Kidney capillary endothelial cell (primary cell): ENCODE measurements at regions not wholly inside any gene's neighbourhood (a gene's known extent, or its start where the extent isn't known, plus 50 kb on each side); places are given as distances from the start of the nearest gene placed in this dataset.

ENCODE experiments used
- DNase-seq: peaks from one replicate; pipeline ENCODE4 v3.0.0-alpha.2; 2018; ENCODE audit warnings: low spot score

DNA sequence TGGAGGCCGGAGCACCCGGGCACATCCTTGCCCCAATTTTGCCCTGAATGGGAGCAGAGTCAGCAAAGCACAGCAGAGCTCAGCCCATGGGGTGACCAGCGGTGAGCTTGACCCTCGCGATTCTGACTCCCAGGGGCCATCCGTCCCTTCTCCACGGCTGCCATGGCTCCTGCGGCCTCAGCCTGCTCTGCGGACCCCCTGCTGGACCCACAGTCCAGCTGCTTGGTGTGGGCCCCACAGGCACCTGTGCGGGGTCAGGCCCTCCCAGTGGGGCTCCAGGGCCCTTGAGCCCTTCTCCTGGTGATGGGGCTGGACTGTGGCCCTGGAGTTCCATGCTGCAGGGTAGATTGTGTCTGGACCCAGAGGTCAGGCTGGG, 144.2 kb downstream of the ENGASE start:
- no peak for DNase-seq

DNA sequence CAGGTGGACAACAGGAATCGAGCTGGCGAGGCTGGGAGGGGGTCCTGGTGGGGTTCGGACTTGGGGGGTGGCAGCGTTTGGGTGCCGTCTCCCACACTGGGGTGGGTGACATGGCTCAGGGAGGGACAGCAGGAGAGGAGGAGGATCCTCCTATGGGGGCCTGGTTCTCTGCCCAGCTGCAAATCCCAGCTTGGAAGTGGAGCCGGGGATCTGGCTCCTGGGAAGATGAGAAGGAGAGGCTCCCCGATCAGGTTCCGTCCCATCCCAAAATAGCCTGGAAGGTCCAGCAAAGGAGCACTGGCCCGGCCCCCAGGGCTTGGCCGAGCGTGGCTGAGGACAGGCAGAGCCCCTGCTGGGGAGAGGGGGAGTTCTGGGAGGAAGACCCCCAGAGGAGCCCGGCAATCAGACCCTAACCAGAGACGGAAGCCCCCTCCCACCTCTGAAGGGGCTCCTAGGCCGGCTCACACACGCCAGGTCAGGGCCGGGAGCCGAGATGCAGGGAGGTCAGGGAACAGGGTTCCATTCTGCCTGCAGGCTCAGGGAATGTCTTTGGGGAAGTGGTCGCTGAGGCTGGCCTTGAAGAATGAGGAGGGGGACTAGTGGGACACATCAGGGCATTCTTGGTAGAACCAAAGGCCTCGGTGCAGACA, 143.7 kb downstream of the ENGASE start:
- DNase-seq, result no peak

DNA sequence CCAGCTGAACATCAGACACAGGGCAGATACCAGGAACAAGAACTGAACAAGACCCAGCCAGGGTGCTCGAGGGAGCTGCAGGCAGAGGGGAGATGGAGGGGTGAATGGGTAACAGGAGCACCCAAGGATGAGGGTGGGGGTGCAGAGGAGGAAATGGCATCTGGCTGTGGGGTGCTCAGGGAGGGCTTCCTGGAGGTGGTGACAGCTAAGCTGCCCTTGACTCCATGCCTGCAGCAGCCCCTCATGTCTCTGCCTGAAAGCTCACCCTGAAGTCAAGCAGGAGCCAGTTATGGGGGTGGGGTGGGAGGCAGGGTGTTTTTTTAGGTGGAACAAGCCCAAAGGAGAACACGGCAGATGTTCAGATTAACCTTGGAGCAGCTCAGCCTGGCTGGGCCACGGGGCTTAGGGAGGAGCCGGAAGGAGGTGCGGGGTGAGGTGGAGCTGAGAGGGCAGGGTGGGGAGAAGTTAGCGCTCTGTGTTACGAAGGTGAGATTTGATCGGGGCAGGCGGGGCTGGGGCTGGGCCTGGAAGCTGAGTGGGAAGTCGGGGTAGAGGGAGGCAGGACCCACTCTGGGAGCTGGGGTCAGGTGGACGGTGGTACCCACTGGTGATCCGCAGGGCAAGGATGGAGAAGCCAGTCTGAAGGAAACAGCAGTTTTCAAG, 143.0 kb downstream of the ENGASE start:
- no peak for DNase-seq

DNA sequence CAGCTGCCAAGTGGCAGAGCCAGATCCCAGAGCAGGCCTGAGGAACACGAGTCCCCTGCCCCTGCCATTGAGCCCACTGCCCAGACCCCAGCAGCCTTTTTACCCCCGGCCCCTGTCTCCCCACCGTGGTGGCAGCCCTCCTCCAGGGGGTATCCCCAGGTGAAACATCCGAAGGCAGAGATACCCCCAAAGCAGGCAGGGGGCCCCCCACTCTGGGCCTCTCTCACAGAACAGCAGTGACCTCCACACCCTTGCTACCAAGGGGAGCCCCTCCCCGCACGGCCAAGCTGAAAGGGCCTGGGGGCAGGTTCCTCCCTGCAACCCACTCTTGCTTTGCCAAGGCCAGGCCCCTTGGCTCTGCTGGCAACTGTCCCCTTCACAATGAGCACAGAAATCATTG, 142.2 kb downstream of the ENGASE start:
- DNase-seq, result no peak

DNA sequence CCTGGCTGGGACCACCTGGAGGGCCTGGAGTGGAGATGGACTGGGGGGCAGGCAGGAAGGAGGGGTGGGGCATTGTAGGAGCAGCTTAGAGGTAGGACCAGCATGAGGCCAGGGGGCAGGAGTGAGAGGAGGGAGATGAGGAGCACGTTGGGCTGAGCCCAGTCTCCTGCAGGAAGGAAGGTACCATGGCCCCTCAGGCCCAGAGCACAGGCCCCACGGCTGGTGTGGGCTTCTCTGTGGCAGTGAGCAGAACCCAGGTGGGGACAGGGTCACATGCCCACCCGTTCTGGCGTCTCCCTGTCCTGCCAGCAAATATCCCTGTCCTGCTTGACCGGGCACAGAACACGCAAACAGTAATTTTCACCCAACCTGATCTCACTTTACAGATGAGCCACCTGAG, 141.8 kb downstream of the ENGASE start:
- DNase-seq, result no peak

DNA sequence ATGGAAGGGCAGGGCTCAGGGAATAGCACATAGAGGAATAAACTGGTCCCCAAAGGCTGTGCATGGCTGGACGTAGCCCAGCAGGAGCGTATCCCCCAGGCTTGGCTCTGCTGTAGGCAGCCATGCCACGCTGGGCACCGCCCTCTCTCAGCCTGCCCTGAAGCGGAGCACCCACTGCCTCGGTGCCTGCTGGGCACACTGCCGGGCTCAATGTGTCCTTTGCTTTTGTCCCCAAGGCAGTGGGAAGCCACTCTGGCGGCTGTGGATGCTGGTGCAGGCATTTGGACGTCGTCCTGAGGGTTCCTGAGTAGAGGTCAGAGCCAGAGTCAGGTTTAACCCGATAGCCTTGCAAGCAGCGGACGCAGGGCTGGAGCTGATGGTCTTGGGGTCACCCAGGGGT, 141.0 kb downstream of the ENGASE start:
- no peak for DNase-seq

DNA sequence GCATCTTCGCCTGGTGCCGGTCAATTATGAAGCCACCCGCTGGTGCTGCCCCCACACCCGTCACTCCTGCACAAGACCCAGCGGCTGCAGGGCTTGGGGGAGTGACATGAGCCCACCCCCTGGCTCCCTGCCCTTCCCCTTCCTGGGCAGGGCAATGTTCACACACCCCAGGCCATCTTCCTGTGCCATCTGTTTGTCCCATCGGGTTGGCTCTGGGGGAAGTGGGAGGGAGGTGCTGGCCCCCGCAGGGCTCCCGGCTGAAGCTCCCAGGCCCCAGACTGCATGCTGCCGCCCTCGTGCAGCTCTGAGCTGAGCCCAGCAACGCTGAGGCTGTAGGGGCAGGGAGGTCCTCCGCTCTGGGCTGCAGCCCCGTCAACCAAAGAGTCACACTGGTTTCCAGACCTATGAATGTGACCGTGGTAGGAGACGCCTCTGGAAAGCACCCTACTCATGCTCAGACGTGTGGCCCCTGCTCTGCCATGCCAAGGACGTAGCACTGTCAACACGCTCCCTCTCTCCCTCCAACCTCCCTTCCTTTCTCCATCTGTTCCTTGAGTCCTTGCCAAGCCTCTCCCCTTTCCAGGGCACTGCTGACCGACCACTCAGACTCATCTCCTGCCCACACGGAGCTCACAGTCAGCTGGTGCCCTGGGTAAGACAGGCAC, 140.4 kb downstream of the ENGASE start:
- no peak for DNase-seq

DNA sequence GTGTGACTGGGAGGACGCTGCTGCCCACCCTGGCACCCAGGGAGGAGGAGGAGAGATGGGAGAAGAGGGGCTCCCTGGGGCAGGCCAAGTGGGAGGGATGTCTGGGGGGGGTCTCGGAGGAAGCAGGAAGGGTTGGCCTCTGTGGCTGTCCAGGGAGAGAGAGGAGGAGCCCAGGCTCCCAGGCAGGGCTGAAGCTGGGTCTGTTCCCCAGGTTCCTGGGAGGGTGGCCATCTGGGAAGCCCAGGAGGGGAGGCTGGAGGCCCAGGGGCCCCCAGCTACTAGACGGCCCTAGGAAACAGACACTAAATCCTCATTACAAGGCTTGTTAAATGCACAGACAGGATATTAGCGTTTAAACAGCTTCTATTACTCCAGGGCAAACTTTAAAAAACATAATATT, 139.8 kb downstream of the ENGASE start:
- no peak for DNase-seq

DNA sequence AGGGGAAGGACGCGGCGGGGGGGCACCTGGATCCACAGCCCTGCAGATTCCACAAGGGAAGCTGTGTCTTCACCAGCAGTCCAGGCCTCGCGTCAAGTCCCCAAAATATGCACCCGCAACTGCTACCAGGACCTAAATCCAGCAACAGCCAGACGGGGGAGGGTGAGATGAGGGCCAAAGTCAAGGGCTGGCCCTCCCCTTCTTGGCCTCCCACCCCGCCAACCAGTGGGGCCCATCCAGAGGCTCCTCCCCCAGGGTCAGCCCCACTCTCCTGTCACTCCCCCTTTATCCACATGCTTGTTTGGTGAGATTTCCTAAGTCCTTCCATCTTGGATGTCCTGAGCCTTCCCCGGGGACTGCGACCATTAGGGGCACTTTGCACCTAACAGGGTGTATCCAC, 138.7 kb downstream of the ENGASE start:
- DNase-seq, result no peak

DNA sequence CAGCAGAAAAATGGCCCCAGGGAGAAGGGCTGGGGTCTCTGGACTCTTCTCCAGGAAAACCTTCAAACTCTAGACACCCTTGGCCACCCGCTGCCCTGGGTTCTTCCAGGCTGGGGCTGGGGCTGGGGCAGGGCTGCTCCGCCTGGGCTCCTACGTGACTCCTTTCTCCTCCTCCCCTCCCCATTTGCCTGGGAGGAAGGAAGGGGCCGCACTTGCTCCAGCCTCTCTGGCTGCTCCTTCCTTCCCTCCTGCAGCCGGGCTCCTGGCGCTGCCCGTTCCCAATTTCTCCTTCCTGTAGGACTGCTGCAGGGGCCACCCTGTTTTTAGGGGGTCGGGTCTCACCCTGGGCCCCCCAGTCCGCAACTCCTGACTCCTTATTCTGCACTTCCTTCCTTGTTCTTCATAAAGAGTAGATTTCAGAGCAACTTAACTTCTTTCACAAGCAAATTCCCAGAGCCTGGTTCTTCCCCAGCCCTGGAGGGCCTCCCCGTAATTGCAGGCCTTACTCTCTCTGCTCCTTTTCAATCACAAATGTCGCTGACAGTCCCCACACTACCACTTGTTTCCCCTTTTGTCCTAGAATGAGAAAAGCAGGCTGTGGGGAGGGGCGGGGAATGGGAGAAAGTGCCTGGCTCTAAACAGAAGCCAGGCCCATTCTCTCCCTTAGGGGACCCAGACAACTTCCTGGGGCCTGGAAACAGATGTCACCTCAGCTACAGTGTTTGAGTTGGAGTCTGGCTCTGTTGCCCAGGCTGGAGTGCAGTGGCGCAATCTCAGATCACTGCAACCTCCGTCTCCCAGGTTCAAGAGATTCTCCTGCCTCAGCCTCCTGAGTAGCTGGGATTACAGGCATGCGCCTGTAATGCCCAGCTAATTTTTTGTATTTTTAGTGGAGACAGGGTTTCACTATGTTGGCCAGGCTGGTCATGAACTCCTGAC, 137.8 kb downstream of the ENGASE start:
- DNase-seq, result no peak

DNA sequence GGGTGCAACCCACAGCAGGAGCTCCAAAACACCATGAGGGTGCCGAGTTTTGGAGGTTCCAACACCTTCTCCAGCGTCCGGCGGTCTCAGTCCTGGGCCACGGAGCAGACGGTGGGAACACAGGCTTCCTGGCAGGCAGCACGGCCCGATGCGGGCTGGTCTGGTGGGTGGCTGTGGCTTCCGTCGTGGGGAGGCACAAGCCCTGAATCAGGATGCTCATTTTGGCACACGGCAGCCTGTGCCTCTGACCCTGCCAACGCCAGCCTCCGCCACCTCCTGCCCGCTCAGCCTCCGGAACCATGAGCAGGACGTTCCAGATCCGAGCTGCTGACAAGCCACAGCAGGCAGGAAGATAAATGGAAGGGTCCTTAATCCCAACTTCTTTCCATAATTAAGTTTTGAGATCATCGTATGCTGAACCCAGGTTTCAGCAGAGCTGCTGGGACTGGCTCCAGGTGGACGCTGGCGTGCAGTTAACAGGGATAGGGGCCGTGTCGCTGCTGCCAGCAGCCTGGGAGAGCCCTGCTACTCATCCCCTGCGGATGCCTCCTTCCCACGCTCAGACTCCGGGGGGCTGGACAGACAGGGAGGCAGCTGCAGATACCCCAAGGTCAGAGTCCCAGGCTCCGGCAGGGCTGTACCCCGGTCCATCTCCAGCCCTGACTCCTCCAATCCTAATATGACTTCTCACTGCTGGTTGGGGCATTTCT, 136.6 kb downstream of the ENGASE start:
- DNase-seq, result no peak

DNA sequence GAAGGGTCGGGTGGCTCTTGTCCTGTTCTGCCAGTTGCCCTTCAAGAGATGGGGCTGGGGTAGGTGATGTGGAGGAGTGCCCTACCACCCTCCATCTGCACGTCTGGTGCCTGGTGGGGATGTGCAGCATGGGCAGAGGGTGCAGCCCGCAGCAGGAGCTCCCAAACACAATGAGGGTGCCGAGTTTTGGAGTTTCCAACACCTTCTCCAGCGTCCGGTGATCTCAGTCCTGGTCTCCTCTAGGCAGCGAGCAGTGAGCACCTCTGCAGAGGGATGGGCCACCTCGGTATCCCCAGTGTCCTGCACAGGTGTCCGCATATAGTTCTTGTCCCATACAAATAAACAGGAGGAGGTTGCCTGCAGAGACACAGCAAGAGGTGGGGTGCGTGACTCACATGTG, 136.0 kb downstream of the ENGASE start:
- no peak for DNase-seq

DNA sequence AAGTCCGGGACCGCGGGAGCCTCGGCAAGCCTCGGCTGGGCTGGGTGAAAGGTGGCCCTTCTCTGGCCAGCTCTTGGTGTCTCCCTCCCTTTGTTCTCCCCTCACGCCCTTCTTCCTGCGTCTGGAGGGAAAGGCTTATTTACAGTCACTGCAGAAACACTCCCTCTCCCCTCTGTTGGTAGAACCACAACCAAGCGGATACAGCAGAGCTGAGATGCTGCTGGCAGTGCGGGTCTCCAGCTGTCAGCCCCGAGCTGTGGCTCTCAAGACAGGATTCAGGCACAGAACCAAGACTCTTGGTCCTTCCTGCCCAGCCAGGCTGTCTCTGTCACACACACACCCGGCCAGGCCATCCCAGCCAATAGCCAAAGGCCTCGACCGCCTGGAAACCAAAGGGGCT, 133.3 kb downstream of the ENGASE start:
- DNase-seq, result no peak

DNA sequence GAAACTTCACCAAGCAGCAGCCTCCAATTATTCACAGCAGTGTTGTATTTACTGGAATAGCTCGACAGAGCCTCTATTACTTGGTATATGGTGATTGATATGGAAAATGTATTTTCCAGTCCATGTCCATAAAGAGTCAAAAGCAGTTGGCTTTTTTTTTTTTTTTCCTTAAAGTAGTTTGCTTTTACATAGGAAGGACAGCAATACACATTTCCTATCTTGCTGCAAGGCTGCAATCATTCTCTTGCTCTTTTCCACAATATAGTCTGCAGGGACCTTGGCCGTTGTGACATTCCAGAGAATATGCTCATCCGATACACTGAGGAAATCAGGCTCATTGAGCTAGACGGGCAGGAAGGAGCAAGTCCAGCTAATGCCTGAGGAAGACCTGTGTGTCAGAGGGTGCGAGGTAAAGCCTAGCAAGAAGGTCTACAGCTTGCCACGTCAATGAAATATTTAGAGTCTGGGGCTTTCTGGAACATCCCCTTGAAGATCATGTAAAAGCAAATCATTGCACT, 131.1 kb downstream of the ENGASE start:
- no peak for DNase-seq

DNA sequence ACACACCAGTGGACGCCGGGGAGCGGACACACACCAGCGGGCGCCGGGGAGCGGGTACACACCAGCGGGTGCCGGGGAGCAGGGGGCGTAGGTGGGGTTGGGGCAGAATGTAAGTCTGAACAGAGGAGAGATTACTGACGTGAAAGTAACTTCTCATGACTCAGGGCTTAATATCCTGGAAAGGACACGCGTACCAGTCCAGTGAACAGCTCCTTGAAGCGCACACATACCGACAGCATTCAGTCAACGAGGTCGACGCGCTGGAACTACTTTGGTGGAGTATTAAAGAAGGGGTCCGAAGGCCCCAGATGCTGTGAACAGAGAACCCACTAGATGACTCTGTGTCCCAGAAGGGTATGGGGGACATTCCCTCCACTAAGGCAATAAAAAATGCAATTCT, 129.6 kb downstream of the ENGASE start:
- no peak for DNase-seq

DNA sequence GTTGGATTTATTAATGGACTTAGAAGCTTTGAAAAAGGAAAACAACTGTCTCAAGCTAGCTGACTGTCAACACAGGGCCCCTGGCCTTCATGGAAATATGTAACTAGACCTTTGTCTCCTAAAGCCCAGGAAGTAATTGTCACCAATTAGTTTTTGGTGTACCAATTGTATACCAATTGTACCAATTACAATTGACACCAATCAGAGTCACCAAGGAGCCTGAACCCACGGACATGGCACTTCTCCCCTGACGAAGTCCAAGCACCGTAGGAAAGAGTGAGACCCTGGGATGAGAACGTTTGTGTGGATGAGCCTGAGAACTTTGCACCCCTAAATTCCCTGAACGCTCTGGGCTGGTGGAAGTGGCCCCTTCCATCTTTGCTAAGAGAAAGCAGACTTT, 129.0 kb downstream of the ENGASE start:
- DNase-seq, result no peak

DNA sequence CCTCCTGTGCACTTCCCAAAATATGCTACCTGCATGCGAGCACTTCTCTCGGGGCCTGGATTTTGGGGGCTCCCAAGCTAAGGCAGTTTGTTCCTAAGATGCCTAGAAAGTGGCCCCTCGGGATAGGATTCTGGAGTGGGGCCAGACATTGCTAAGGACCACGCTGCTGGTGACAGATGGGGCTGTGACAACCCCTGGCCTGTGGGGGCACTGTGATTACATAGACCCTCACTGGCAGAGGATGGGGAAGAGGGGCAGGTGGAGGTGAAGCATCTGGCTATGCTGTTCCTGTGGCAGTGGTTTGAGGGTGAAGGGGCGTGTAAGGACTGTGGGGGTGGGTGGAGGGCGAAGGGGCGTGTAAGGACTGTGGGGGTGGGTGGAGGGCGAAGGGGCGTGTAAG, 128.4 kb downstream of the ENGASE start:
- DNase-seq, result no peak

DNA sequence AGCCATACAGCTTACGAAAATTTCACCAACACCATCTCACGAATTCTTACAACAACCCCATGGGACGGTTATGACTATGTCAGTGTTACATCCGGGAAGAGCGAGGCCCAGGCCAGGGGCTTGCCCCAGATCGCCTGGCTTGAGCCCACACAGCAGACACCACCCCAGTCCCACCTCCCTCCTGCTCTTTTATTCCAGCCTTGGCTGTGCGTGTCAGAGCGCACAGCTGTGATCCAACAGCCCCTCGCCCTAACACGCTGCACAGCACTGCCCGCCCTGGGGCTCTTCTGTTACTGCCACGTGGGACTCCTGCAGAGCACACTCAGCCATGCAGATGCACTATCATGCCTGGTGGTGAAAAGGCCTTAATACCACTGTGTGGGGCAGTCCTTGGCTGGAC, 127.9 kb downstream of the ENGASE start:
- DNase-seq, result no peak

DNA sequence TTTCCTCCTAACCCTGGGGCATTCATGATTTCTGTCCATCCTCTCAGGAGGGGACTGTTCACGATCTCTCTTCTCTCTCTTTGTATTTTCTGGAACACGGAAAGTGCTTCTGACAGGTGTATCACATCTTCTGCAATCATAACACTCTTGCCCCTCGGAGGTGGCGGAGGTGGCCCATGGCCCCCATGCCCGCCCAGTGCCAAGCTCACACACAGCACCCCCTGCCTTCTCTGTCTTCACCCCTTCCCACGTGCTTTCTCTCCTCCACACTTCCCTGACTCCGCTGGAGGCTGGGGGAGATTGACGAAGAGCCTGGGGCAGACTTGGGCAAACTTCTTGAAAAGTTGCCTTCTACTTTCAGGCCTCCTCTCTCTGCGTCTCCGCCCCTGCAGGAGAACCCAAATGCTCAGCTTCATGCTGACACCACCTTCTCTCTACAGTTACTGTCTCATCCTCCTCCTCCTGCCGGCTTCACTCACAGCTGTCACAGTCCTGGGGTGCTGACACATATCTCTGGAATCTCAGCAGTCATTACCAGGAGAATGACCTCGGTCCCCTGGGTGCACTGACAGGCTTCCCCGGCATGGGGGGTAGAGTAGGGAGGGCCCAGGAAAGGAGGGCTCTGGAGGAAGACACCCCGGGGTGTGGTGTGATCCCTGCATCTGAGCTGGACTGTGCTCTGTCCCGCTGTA, 127.1 kb downstream of the ENGASE start:
- DNase-seq, result no peak

DNA sequence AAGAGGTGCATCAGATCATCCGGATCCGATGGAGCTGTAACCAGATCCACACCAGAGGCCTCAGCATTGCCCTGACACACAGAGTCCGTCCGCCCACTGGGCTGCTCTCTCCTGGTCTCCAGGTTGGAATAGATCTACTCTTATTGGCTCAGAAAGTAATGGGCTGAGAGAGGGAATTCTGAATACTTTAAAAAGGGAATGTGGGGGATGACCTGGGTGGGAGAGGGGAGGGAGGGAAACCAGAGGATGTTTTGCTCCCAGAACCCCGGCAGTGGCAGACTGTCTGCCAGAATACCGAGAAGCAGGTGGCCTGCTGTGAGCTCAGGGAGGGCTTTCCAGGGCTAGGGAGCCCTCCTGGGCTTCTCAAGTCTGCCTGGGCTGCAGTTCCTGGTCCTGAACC, 126.5 kb downstream of the ENGASE start:
- no peak for DNase-seq

DNA sequence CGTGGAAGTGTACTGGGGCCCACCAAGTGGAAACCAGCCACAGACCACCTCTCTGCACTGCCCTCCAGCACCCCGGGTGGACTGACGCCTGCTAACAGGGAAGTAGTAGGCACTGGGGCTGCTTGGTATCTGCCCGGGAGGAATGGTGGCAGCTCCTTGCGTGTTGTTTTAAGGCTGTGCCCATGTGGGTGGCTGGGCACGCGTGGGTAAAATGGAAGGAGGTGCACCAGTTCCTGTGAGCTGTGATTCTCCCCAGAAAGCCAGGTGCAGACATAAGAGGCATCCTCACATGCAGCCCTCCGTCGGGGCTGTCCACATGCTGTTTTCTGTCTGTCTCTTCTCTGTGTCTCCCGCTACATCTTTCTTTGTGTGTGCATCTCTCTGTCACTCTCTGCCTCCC, 122.3 kb downstream of the ENGASE start:
- DNase-seq, result no peak
